ENCODE measurements at regions not wholly inside any gene's neighbourhood (a gene's known extent, or its start where the extent isn't known, plus 50 kb on each side); places are given as distances from the start of the nearest gene placed in this dataset.

GRCh38 chr2:126408671-126409070 is 247.3 kb upstream of the GYPC start:
- Histone ChIP-seq H3K4me3 (ENCODE audit: low read depth, low read length) (no peak overlapping the region), H3K4me1 (no peaks in the 10 kb centered on the region), H3K36me3 (no peaks in the 10 kb centered on the region), H3K27me3 (no peaks in the 10 kb centered on the region), H3K9me3 (no peaks in the 10 kb centered on the region)
- TF ChIP-seq CTCF (IDR thresholded peaks at IDR 0.05; ENCODE audit: low read depth, low read length) = no peak
- no peak for DNase-seq

GRCh38 chr2:126409850-126410249 is 246.1 kb upstream of the GYPC start:
- no peak for DNase-seq
- no peak for TF ChIP-seq CTCF (IDR thresholded peaks at IDR 0.05; ENCODE audit: low read depth, low read length)
- H3K27me3 ChIP-seq = no peaks in the 10 kb centered on the region
- H3K9me3 ChIP-seq = no peaks in the 10 kb centered on the region
- no peaks in the 10 kb centered on the region for H3K4me1 ChIP-seq
- H3K4me3 ChIP-seq (ENCODE audit: low read depth, low read length) = no peak overlapping the region
- H3K36me3 ChIP-seq = no peaks in the 10 kb centered on the region

- Histone ChIP-seq H3K27me3 (no peaks in the 10 kb centered on the region), H3K4me3 (ENCODE audit: low read depth, low read length) (no peak overlapping the region), H3K9me3 (no peaks in the 10 kb centered on the region), H3K36me3 (no peaks in the 10 kb centered on the region), H3K4me1 (no peaks in the 10 kb centered on the region)
- DNase-seq = no peak
- no peak for TF ChIP-seq CTCF (IDR thresholded peaks at IDR 0.05; ENCODE audit: low read depth, low read length)
Observed at GRCh38 chr2:126413079-126413478, 242.9 kb upstream of the GYPC start.

- DNase-seq = no peak
- no peak for TF ChIP-seq CTCF (IDR thresholded peaks at IDR 0.05; ENCODE audit: low read depth, low read length)
- Histone ChIP-seq H3K9me3 (no peaks in the 10 kb centered on the region), H3K4me1 (no peaks in the 10 kb centered on the region), H3K4me3 (ENCODE audit: low read depth, low read length) (no peak overlapping the region), H3K36me3 (no peaks in the 10 kb centered on the region), H3K27me3 (no peaks in the 10 kb centered on the region)
Observed at GRCh38 chr2:126419403-126419802, 236.6 kb upstream of the GYPC start.

GRCh38 chr2:126425943-126426342 is 230.0 kb upstream of the GYPC start:
- H3K4me1 ChIP-seq = no peaks in the 10 kb centered on the region
- no peaks in the 10 kb centered on the region for H3K36me3 ChIP-seq
- H3K9me3 ChIP-seq = no peaks in the 10 kb centered on the region
- H3K4me3 ChIP-seq (ENCODE audit: low read depth, low read length) = no peak overlapping the region
- TF ChIP-seq CTCF (IDR thresholded peaks at IDR 0.05; ENCODE audit: low read depth, low read length) = no peak
- H3K27me3 ChIP-seq = no peaks in the 10 kb centered on the region
- DNase-seq = no peak

GRCh38 chr2:126429103-126429502 is 226.9 kb upstream of the GYPC start:
- no peak for DNase-seq
- no peaks in the 10 kb centered on the region for H3K4me1 ChIP-seq
- no peaks in the 10 kb centered on the region for H3K27me3 ChIP-seq
- no peaks in the 10 kb centered on the region for H3K9me3 ChIP-seq
- TF ChIP-seq CTCF (IDR thresholded peaks at IDR 0.05; ENCODE audit: low read depth, low read length) = no peak
- no peak overlapping the region for H3K4me3 ChIP-seq (ENCODE audit: low read depth, low read length)
- no peaks in the 10 kb centered on the region for H3K36me3 ChIP-seq
